ENCODE measurements at regions not wholly inside any gene's neighbourhood (a gene's known extent, or its start where the extent isn't known, plus 50 kb on each side); places are given as distances from the start of the nearest gene placed in this dataset.
"Not testable (repeated sequence)": the region's sequence is repeated elsewhere in the genome, so short reads cannot be mapped to it uniquely, and the experiment has no call there.

GRCh38 chr3:110973263-110973895 is 98.2 kb upstream of the NECTIN3 start:
- DNase-seq: no peak

GRCh38 chr3:110974902-110975301 is 96.7 kb upstream of the NECTIN3 start:
- no peak for DNase-seq

GRCh38 chr3:110984456-110985250 is 87.0 kb upstream of the NECTIN3 start:
- no peak for DNase-seq

- no peak for DNase-seq
Observed at GRCh38 chr3:110989446-110989845, 82.2 kb upstream of the NECTIN3 start.

GRCh38 chr3:110995461-110996231 is 76.0 kb upstream of the NECTIN3 start:
- no peak for DNase-seq

GRCh38 chr3:110998766-110999165 is 72.8 kb upstream of the NECTIN3 start:
- DNase-seq: not testable (repeated sequence)

GRCh38 chr3:111006485-111006884 is 65.1 kb upstream of the NECTIN3 start:
- DNase-seq: not testable (repeated sequence)

- DNase-seq: peak; percentile 18
Observed at GRCh38 chr3:111012388-111013248, 59.0 kb upstream of the NECTIN3 start.
